NCI-H187 (cell line): ENCODE measurements at regions not wholly inside any gene's neighbourhood (a gene's known extent, or its start where the extent isn't known, plus 50 kb on each side); places are given as distances from the start of the nearest gene placed in this dataset.
"Not testable (repeated sequence)": the region's sequence is repeated elsewhere in the genome, so short reads cannot be mapped to it uniquely, and the experiment has no call there.

Experiments
- DNase-seq, 2 experiments: peaks; one replicate each; lab custom pipeline; 2025; lab: John Stamatoyannopoulos, UW

DNA sequence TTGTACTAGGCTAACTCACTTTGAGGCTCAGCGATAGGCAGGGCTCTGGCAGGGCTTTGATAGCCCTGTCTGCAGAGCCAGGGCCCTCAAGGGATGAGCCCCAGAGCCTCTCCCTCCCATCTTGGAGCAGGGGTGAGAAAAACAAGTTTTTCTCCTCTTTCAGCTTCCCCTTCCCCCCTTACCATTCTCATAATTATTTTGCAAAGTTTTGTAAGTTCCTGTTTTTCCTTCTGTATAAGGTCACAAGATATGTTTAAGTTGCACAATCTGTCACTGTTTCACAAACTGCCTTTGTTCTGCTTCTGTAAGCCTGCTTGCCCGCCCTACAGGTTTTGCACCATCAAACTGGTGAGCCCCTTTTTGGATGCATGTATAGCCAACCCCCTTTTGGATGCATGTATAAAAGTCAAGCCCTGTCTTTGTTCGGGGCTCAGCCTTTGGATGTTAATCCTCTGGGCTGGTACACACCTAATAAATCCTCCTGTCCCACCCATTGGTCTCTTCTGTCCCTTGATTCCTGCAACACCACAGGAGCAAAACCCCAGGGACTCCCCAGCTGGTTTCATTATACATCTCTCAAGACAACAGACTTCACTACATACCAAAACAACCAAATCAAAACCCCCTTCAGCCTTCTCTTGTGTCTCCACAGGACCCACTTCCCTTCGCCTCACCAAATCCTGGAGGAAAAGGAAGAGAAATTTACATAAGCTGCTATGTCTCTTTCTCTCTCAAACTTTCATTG is 52.5 kb upstream of the RESF1 start:
- DNase-seq, result no peak

- DNase-seq, result no peak
These were observed 56.2 kb upstream of the RESF1 start for GRCh38 chr12:31903025-31903424.

DNA sequence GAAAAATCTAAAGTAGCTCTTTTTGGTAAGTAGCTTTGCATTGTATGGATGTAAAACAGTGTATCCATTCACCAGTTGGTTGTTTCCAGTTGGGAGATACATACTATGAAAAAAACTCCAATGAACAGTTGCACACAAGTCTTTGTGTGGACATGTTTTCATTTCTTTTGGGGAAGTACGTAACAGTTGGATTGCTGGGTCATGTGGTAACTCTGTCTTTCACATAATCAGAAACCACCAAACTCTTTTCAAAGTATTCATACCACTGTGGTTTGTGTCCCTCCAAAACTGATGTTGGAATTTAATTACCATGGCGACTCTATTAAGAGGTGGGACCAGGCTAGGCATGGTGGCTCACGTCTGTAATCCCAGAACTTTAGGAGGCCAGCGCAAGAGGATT is 58.9 kb upstream of the RESF1 start:
- no peak for DNase-seq

DNA sequence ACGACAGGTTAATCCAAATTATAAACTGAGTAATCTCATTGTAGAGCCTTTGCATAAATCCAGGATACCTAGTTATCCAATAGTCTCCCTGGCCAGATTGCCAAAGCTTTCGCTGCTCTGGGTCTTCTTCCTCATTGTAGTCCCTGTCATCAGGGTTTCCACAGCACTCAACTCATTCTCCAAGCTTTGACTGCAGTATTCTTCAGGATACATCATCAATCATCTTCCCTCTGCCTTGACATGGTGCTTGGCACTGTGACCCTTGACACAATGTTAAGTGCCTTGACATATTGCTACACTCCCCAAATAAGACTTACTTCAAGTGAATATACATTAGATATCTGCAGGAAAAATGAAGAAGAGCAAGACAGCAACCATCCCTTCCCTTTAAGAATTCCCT is 60.1 kb upstream of the RESF1 start:
- no peak for DNase-seq

DNA sequence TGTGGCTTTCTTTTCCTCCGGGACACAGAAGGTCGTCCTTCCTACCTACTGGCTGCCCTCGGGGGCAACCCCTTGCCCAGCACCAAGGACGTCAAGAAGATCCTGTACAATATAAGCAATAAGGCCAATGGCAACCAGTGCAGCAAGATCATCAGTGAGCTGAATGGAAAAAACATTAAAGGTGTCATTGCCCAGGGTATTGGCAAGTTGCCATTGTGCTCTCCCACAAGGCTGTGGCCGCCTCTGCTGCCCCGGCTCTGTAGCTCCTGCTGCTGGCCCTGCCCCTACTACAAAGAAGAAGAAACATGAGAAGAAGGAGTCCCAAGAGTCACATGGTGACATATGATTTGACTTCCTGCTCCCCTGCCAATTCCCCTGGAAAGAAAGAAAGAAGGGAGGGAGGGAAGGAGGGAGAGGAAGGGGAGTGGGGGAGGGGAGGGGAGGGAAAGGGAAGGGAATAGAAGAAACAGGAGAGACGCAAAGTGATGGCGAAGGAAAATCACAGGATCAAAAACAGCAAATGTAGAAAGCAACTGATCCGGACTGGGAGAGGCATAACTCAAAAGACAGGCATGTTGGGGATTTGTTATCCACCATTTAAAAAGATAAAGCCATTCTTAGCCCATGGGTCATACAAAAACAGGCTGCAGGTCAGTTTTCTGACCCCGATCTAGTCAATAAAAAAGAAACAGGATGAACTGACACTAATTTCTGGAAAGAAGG is 61.3 kb upstream of the RESF1 start:
- peak; percentile 25 to 40 for DNase-seq

GRCh38 chr12:31897092-31897491 is 62.1 kb upstream of the RESF1 start:
- not testable (repeated sequence) for DNase-seq

GRCh38 chr12:31896514-31897039 is 62.6 kb upstream of the RESF1 start:
- DNase-seq, result no peak

DNA sequence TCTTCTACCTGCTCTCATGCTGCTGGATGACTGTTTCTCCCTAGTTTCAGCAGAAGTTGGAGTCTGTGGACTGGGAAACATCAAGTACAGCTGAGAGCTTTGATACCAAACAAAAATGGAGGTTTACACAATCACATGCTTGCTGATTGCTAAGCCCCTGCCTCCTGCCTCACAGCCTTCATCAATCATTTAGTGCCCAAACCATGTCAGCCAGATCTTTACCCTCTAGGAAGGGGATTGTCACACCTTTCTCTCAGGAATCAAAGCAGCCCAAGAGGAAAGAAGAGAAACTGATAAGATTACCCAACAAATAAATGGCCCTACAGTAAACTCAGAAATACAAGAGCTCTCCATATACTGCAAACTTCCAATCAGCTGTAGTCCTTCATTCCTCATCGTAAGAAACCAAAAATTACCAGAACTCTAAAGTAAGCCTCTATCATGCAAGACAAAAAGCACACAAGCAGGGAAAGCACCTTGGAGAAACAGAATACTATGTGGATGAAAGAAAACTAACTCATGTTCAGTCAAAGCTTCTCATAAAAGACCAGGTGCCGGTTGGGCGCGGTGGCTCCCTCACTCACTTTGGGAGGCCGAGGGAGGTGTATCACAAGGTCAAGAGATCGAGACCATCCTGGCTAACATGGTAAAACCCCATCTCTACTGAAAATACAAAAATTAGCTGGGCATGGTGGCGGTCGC is 63.6 kb upstream of the RESF1 start:
- no peak for DNase-seq

DNA sequence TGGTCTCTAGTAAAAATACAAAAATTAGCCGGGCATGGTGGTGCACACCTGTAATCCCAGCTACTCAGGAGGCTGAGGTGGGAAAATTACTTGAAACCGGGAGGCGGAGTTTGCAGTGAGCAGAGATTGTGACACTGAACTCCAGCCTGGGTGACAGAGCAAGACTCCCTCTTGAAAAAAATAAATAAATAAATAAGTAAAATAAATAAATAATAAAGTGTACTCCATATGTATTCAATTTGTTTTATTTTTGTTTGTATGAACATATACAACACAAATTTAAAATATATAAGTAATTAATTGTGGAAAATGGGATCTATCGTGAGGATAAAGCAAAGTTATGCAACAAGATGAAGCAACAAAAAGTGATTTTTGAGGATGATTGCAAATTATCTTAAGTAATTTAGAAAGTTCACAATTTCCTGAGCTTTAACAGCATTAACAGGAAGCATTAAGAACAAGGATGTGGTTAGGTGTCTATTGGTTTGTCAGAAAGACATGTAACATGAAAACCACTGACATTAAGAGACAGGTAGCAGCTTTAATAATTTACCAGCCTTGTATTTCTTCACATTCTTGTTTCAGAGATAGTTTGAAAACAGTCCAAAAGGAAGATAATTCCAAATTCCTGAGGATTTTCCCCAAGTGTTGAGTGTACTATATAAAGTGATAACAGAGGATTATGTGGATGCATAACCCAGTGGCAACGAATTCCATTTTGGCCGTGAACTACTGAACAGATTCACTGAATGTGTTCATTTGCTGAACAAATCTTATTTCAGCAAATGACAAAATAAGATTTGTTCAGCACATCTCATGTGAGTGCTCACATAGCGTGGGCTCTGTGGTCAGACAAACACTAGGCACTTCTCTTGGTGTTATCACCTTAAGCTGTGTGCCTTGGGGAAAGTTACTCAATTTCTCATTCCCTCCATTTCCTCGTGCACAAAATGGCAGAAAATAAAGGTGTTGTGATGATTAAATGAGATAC is 68.6 kb upstream of the RESF1 start:
- DNase-seq, result no peak

DNA sequence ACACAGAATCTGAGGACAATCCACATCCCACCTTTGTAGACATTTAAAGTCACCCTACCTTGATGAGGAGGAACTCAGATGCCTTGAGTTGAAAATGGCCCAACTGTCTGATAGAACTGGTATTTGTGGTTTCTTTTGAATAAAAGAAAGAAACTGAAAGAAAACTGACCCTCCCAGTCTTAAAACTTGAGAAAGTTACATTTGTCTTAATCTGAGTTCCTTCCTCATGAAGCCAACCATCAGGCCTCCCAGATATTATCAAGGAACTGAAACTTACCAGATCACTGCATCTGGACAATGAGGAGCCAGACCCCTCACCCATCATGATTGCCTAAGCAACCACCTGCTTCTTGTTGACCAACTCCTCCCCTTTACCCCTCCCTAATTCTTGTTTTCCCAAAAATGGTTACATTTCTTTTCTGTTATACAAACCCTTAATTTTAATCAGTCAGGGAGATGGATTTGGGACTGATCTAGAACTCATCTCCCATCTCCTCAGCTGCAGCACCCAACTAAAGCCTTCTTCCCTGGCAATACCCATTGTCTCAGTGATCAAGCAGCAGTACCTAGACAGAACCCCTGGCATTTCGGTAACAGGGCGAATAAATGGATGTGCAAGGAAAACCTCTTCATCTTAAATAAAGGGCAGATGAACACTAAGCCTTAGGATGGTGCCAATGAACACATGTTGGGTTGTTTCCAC is 72.0 kb upstream of the RESF1 start:
- DNase-seq, result no peak

DNA sequence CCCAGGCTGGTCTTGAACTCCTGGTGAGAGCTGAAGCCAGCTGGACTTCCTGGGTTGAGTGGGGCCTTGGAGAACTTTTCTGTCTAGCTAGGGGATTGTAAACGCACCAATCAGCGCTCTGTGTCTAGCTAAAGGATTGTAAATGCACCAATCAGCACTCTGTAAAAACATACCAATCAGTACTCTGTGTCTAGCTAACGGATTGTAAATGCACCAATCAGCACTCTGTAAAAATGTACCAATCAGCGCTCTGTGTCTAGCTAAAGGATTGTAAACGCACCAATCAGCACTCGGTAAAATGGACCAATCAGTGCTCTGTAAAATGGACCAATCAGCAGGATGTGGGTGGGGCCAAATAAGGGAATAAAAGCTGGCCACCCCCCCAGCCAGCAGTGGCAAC is 76.5 kb upstream of the RESF1 start:
- DNase-seq, result not testable (repeated sequence)

GRCh38 chr12:31880340-31880739 is 78.9 kb upstream of the RESF1 start:
- no peak for DNase-seq

- no peak for DNase-seq
These were observed 81.3 kb upstream of the RESF1 start for GRCh38 chr12:31877884-31878283.

- DNase-seq, result no peak
These were observed 82.4 kb upstream of the RESF1 start for GRCh38 chr12:31876568-31877424.

DNA sequence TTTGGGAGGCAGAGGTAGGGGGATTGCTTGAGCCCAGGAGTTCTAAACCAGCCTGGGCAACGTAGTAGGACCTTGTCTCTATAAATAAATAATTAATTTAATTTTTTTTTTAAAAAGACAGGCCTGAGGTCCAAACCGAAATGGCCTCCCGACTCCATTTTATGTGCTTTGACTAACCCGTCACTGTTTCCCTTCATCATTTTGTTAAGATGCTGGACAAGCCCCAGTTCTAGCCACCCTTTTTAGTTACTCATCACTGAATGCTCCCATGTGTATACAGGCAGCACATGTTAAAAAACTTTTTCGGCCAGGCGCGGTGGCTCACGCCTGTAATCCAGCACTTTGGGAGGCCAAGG is 83.6 kb upstream of the RESF1 start:
- DNase-seq, result no peak

- DNase-seq, result no peak
These were observed 84.1 kb upstream of the RESF1 start for GRCh38 chr12:31874961-31875608.

DNA sequence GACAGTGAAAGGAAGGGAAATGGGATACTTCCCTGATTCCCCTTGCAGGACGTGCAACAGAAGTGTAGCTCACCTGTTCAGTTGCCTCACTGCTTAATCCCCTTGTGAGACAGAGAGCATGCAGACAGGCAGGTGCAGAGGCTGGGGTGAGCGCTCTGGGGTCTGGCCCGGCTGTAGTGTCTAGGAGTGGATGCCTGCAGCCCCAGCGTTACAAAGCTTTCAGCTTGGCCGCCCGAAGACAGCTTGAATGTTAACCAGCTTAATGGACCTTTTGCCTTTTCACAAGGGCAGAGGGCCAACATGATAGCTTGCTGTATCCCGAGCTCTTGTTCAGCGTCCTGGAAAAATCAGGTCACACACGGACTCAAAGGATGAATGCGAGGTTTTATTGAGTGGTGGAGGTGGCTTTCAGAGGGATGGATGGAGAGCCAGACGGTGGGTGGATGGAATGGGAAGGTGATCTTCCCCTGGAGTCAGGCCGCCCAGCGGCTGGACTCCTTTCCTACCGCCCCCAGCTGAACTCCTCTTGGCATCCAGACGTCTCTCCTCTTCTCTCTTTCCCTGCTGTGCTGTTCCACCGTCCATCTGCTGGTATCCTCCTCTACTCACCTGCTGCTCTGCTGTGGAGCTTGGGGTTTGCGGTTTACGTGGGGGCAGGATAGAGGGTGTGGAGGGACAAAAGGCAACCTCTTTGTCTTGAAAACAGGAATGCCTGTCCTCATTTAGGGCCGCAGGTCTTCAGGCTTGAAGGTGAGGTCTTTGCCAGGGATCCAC is 86.2 kb upstream of the RESF1 start:
- no peak for DNase-seq

DNA sequence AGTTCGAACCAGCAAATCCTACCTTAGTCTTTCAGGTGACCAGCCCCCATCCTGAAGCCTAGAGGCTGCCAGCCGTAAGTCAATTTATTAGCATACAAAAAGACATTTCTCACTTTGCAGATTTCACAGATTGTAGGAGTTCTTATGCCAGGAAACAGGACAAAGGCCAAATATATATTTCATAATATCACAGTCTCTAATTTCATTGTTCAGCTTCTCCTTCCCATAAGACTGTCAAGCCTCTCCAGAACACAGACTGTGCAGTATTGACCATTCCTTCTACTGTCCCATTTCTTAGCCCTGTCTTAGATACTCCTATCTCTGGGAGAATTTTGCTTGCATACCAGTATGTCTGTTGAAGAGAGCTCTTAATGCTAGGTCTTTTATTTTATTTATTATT is 89.2 kb upstream of the RESF1 start:
- DNase-seq, result no peak

DNA sequence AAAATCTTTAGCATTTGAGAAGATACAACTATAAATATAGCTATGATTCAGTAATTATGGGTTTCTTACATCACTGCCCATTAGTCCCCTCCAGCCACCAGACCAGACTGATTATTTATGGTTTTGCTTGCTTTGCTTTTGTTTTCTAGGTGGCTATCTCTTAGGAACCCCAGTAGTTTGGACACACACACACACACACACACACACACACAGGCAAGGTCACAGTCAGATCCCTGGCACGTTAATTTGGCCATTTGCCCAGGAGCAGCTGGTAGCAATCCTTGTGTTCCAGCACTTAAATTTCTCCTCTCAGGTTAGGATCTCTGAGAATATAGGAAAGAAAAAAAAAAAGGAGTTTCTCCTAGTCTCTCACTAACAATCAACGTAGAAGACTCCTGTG is 90.2 kb upstream of the RESF1 start:
- no peak for DNase-seq
